ENCODE measurements at regions not wholly inside any gene's neighbourhood (a gene's known extent, or its start where the extent isn't known, plus 50 kb on each side); places are given as distances from the start of the nearest gene placed in this dataset.

GRCh38 chr4:156193800-156194199 is 240.1 kb upstream of the CTSO start:
- Mint-ChIP-seq H3K9me3 (peaks cover 0 to 14% (median 3%) of the 10 kb centered on the region in 7 donors), H3K4me1 (no peaks in the 10 kb centered on the region)
- ATAC-seq (ENCODE audit: low read depth in 2 of 2): no peak

DNA sequence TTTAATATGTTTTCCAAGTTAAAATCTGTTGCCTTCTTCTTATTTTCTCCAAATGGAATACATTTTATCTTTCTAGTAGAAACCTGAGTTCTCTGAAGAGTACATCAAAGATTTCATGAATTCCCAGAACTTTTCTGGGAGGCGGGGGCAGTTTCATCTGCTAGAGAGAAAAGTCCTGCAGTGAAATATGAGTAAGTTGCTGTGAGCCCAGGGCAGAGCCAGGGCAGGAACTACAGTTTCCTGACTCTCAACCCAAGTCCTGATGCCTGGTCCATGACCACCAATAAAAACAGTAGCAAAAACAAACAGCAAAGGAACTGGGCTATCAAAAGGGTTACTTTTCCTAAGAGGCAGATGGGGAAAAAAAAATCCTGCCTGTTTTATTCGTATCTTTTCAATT is 239.4 kb upstream of the CTSO start:
- Mint-ChIP-seq H3K36me3 (no peaks in the 10 kb centered on the region), H3K4me1 (no peaks in the 10 kb centered on the region), H3K4me3 (no peak overlapping the region), H3K27me3 (no peaks in the 10 kb centered on the region), H3K27ac (no peak overlapping the region), H3K9me3 (peaks cover 0 to 17% (median 3%) of the 10 kb centered on the region in 7 donors)
- Histone ChIP-seq H3K27ac (ENCODE audit: insufficient read depth, low read length, poor library complexity, severe bottlenecking) (no peak overlapping the region), H3K27me3 (ENCODE audit: control insufficient read depth, insufficient read depth, low read length) (no peaks in the 10 kb centered on the region), H3K4me1 (ENCODE audit: control insufficient read depth, insufficient read depth, low read length, poor library complexity, severe bottlenecking) (no peaks in the 10 kb centered on the region), H3K9me3 (ENCODE audit: control insufficient read depth in 2 of 2, low read length in 2 of 2) (no peaks in the 10 kb centered on the region), H3K4me3 (ENCODE audit: low read depth, low read length) (no peak overlapping the region), H3K36me3 (ENCODE audit: control insufficient read depth, insufficient read depth, low read length) (no peaks in the 10 kb centered on the region)
- ATAC-seq (ENCODE audit: low read depth in 2 of 2) (no peak), DNase-seq (no peak)

More at GRCh38 chr4:156193800-156194199, 240.1 kb upstream of the CTSO start:
- H3K36me3 Mint-ChIP-seq: no peaks in the 10 kb centered on the region
- H3K27me3 ChIP-seq (ENCODE audit: control insufficient read depth, insufficient read depth, low read length): no peaks in the 10 kb centered on the region
- DNase-seq: no peak
- H3K27me3 Mint-ChIP-seq: no peaks in the 10 kb centered on the region
- no peaks in the 10 kb centered on the region for H3K36me3 ChIP-seq (ENCODE audit: control insufficient read depth, insufficient read depth, low read length)
- no peak overlapping the region for H3K27ac ChIP-seq (ENCODE audit: insufficient read depth, low read length, poor library complexity, severe bottlenecking)
- H3K9me3 ChIP-seq (ENCODE audit: control insufficient read depth in 2 of 2, low read length in 2 of 2): no peaks in the 10 kb centered on the region
- H3K27ac Mint-ChIP-seq: no peak overlapping the region
- no peak overlapping the region for H3K4me3 ChIP-seq (ENCODE audit: low read depth, low read length)
- H3K4me1 ChIP-seq (ENCODE audit: control insufficient read depth, insufficient read depth, low read length, poor library complexity, severe bottlenecking): no peaks in the 10 kb centered on the region
- no peak overlapping the region for H3K4me3 Mint-ChIP-seq

GRCh38 chr4:156192033-156192432 is 238.4 kb upstream of the CTSO start:
- Mint-ChIP-seq H3K4me1 (no peaks in the 10 kb centered on the region), H3K27ac (no peak overlapping the region), H3K4me3 (no peak overlapping the region), H3K9me3 (peaks cover 0 to 17% (median 0%) of the 10 kb centered on the region in 7 donors), H3K27me3 (no peaks in the 10 kb centered on the region), H3K36me3 (no peaks in the 10 kb centered on the region)
- ATAC-seq (ENCODE audit: low read depth in 2 of 2) (no peak), DNase-seq (no peak)
- Histone ChIP-seq H3K27ac (ENCODE audit: insufficient read depth, low read length, poor library complexity, severe bottlenecking) (no peak overlapping the region), H3K9me3 (ENCODE audit: control insufficient read depth in 2 of 2, low read length in 2 of 2) (no peaks in the 10 kb centered on the region), H3K4me3 (ENCODE audit: low read depth, low read length) (no peak overlapping the region), H3K27me3 (ENCODE audit: control insufficient read depth, insufficient read depth, low read length) (no peaks in the 10 kb centered on the region), H3K4me1 (ENCODE audit: control insufficient read depth, insufficient read depth, low read length, poor library complexity, severe bottlenecking) (no peaks in the 10 kb centered on the region), H3K36me3 (ENCODE audit: control insufficient read depth, insufficient read depth, low read length) (no peaks in the 10 kb centered on the region)

- no peaks in the 10 kb centered on the region for H3K36me3 Mint-ChIP-seq
- no peak overlapping the region for H3K27ac ChIP-seq (ENCODE audit: insufficient read depth, low read length, poor library complexity, severe bottlenecking)
These were observed 237.5 kb upstream of the CTSO start for GRCh38 chr4:156191044-156191781.

GRCh38 chr4:156190615-156191014 is 236.9 kb upstream of the CTSO start:
- no peak overlapping the region for H3K4me3 Mint-ChIP-seq
- no peak overlapping the region for H3K27ac ChIP-seq (ENCODE audit: insufficient read depth, low read length, poor library complexity, severe bottlenecking)
- H3K27me3 Mint-ChIP-seq: no peaks in the 10 kb centered on the region
- H3K36me3 ChIP-seq (ENCODE audit: control insufficient read depth, insufficient read depth, low read length): no peaks in the 10 kb centered on the region
- H3K27me3 ChIP-seq (ENCODE audit: control insufficient read depth, insufficient read depth, low read length): no peaks in the 10 kb centered on the region
- H3K4me3 ChIP-seq (ENCODE audit: low read depth, low read length): no peak overlapping the region
- no peaks in the 10 kb centered on the region for H3K9me3 ChIP-seq (ENCODE audit: control insufficient read depth in 2 of 2, low read length in 2 of 2)
- H3K36me3 Mint-ChIP-seq: no peaks in the 10 kb centered on the region
- H3K9me3 Mint-ChIP-seq: peaks cover 0 to 11% (median 0%) of the 10 kb centered on the region in 7 donors
- no peaks in the 10 kb centered on the region for H3K4me1 ChIP-seq (ENCODE audit: control insufficient read depth, insufficient read depth, low read length, poor library complexity, severe bottlenecking)
- ATAC-seq (ENCODE audit: low read depth in 2 of 2): no peak
- DNase-seq: no peak
- H3K27ac Mint-ChIP-seq: no peak overlapping the region
- no peaks in the 10 kb centered on the region for H3K4me1 Mint-ChIP-seq

More at GRCh38 chr4:156191044-156191781, 237.5 kb upstream of the CTSO start:
- H3K4me1 ChIP-seq (ENCODE audit: control insufficient read depth, insufficient read depth, low read length, poor library complexity, severe bottlenecking): no peaks in the 10 kb centered on the region
- H3K27me3 ChIP-seq (ENCODE audit: control insufficient read depth, insufficient read depth, low read length): no peaks in the 10 kb centered on the region
- Mint-ChIP-seq H3K27ac (no peak overlapping the region), H3K27me3 (no peaks in the 10 kb centered on the region), H3K4me3 (no peak overlapping the region), H3K4me1 (no peaks in the 10 kb centered on the region), H3K9me3 (peaks cover 0 to 14% (median 0%) of the 10 kb centered on the region in 7 donors)
- H3K36me3 ChIP-seq (ENCODE audit: control insufficient read depth, insufficient read depth, low read length): no peaks in the 10 kb centered on the region
- DNase-seq (no peak), ATAC-seq (ENCODE audit: low read depth in 2 of 2) (no peak)
- H3K9me3 ChIP-seq (ENCODE audit: control insufficient read depth in 2 of 2, low read length in 2 of 2): no peaks in the 10 kb centered on the region
- no peak overlapping the region for H3K4me3 ChIP-seq (ENCODE audit: low read depth, low read length)

DNA sequence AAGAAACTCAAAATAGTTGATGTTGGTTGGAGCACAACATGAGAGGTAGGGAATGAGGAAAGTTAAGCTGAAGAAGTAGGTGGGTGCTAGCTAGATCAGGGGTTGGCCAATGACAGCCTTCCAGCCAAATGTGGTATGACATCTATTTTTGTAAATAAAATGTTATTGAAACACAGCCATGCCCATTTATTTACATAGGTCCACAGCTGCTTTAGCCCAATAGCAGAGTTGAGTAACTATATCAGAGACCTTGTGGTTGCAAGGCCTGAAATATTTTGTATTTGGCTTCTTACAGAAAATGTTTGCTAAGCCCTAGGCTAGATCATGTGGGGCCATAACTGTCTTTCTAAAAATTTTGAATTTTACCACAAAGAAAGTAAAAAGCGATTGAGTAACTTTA is 234.9 kb upstream of the CTSO start:
- peaks cover 0 to 7% (median 0%) of the 10 kb centered on the region in 7 donors for H3K9me3 Mint-ChIP-seq
- Histone ChIP-seq H3K27me3 (ENCODE audit: control insufficient read depth, insufficient read depth, low read length) (no peaks in the 10 kb centered on the region), H3K27ac (ENCODE audit: insufficient read depth, low read length, poor library complexity, severe bottlenecking) (no peak overlapping the region), H3K4me1 (ENCODE audit: control insufficient read depth, insufficient read depth, low read length, poor library complexity, severe bottlenecking) (no peaks in the 10 kb centered on the region), H3K4me3 (ENCODE audit: low read depth, low read length) (no peak overlapping the region), H3K9me3 (ENCODE audit: control insufficient read depth in 2 of 2, low read length in 2 of 2) (no peaks in the 10 kb centered on the region), H3K36me3 (ENCODE audit: control insufficient read depth, insufficient read depth, low read length) (no peaks in the 10 kb centered on the region)
- H3K4me1 Mint-ChIP-seq: no peaks in the 10 kb centered on the region
- DNase-seq (no peak), ATAC-seq (ENCODE audit: low read depth in 2 of 2) (no peak)
- no peaks in the 10 kb centered on the region for H3K36me3 Mint-ChIP-seq
- no peaks in the 10 kb centered on the region for H3K27me3 Mint-ChIP-seq
- H3K4me3 Mint-ChIP-seq: no peak overlapping the region
- H3K27ac Mint-ChIP-seq: no peak overlapping the region

GRCh38 chr4:156186111-156186510 is 232.4 kb upstream of the CTSO start:
- H3K27me3 Mint-ChIP-seq: no peaks in the 10 kb centered on the region
- Histone ChIP-seq H3K4me3 (ENCODE audit: low read depth, low read length) (no peak overlapping the region), H3K27me3 (ENCODE audit: control insufficient read depth, insufficient read depth, low read length) (no peaks in the 10 kb centered on the region), H3K27ac (ENCODE audit: insufficient read depth, low read length, poor library complexity, severe bottlenecking) (no peak overlapping the region), H3K36me3 (ENCODE audit: control insufficient read depth, insufficient read depth, low read length) (no peaks in the 10 kb centered on the region), H3K4me1 (ENCODE audit: control insufficient read depth, insufficient read depth, low read length, poor library complexity, severe bottlenecking) (no peaks in the 10 kb centered on the region), H3K9me3 (ENCODE audit: control insufficient read depth in 2 of 2, low read length in 2 of 2) (no peaks in the 10 kb centered on the region)
- no peaks in the 10 kb centered on the region for H3K36me3 Mint-ChIP-seq
- H3K4me1 Mint-ChIP-seq: no peaks in the 10 kb centered on the region
- no peak overlapping the region for H3K27ac Mint-ChIP-seq
- H3K4me3 Mint-ChIP-seq: no peak overlapping the region
- no peak for ATAC-seq (ENCODE audit: low read depth in 2 of 2)
- no peak for DNase-seq
- H3K9me3 Mint-ChIP-seq: peaks cover 0 to 7% (median 0%) of the 10 kb centered on the region in 7 donors

- H3K27ac ChIP-seq (ENCODE audit: insufficient read depth, low read length, poor library complexity, severe bottlenecking): no peak overlapping the region
- no peaks in the 10 kb centered on the region for H3K4me1 ChIP-seq (ENCODE audit: control insufficient read depth, insufficient read depth, low read length, poor library complexity, severe bottlenecking)
- H3K27me3 Mint-ChIP-seq: no peaks in the 10 kb centered on the region
- no peak overlapping the region for H3K27ac Mint-ChIP-seq
- no peaks in the 10 kb centered on the region for H3K9me3 ChIP-seq (ENCODE audit: control insufficient read depth in 2 of 2, low read length in 2 of 2)
- no peak for ATAC-seq (ENCODE audit: low read depth in 2 of 2)
- no peak overlapping the region for H3K4me3 Mint-ChIP-seq
- H3K4me1 Mint-ChIP-seq: no peaks in the 10 kb centered on the region
- no peak overlapping the region for H3K4me3 ChIP-seq (ENCODE audit: low read depth, low read length)
- H3K27me3 ChIP-seq (ENCODE audit: control insufficient read depth, insufficient read depth, low read length): no peaks in the 10 kb centered on the region
- peaks cover 0 to 7% (median 0%) of the 10 kb centered on the region in 7 donors for H3K9me3 Mint-ChIP-seq
- no peaks in the 10 kb centered on the region for H3K36me3 ChIP-seq (ENCODE audit: control insufficient read depth, insufficient read depth, low read length)
- DNase-seq: no peak
- H3K36me3 Mint-ChIP-seq: no peaks in the 10 kb centered on the region
These were observed 231.9 kb upstream of the CTSO start for GRCh38 chr4:156185514-156186055.

Measured in CD4-positive, CD25-positive, alpha-beta regulatory T cell (primary cell).